ENCODE measurements at regions not wholly inside any gene's neighbourhood (a gene's known extent, or its start where the extent isn't known, plus 50 kb on each side); places are given as distances from the start of the nearest gene placed in this dataset.

GRCh38 chr6:19478273-19478672 lies 358.9 kb upstream of the ID4 start:
- no peak for DNase-seq

GRCh38 chr6:19478992-19479391 lies 358.2 kb upstream of the ID4 start:
- no peak for DNase-seq

GRCh38 chr6:19479551-19479950 lies 357.6 kb upstream of the ID4 start:
- no peak for DNase-seq

- DNase-seq: no peak
These were observed 344.3 kb upstream of the ID4 start for GRCh38 chr6:19492636-19493405.

- DNase-seq: no peak
These were observed 335.4 kb upstream of the ID4 start for GRCh38 chr6:19501737-19502245.

- no peak for DNase-seq
These were observed 334.9 kb upstream of the ID4 start for GRCh38 chr6:19502301-19502700.

GRCh38 chr6:19515939-19516338 lies 321.2 kb upstream of the ID4 start:
- no peak for DNase-seq

- no peak for DNase-seq
These were observed 317.2 kb upstream of the ID4 start for GRCh38 chr6:19519941-19520340.

GRCh38 chr6:19524366-19525186 lies 312.6 kb upstream of the ID4 start:
- no peak for DNase-seq

- DNase-seq: no peak
These were observed 311.5 kb upstream of the ID4 start for GRCh38 chr6:19525673-19526072.

GRCh38 chr6:19530188-19530587 lies 307.0 kb upstream of the ID4 start:
- no peak for DNase-seq

GRCh38 chr6:19535351-19535750 lies 301.8 kb upstream of the ID4 start:
- no peak for DNase-seq

GRCh38 chr6:19536838-19537237 lies 300.3 kb upstream of the ID4 start:
- no peak for DNase-seq

- DNase-seq: no peak
These were observed 299.1 kb upstream of the ID4 start for GRCh38 chr6:19538096-19538495.

GRCh38 chr6:19547507-19547906 lies 289.7 kb upstream of the ID4 start:
- no peak for DNase-seq

- no peak for DNase-seq
These were observed 288.1 kb upstream of the ID4 start for GRCh38 chr6:19549109-19549508.

- DNase-seq: no peak
These were observed 286.8 kb upstream of the ID4 start for GRCh38 chr6:19550380-19550779.

GRCh38 chr6:19551611-19552010 lies 285.6 kb upstream of the ID4 start:
- no peak for DNase-seq

GRCh38 chr6:19552076-19552475 lies 285.1 kb upstream of the ID4 start:
- no peak for DNase-seq

GRCh38 chr6:19552588-19552987 lies 284.6 kb upstream of the ID4 start:
- no peak for DNase-seq

GRCh38 chr6:19554356-19555225 lies 282.6 kb upstream of the ID4 start:
- no peak for DNase-seq

GRCh38 chr6:19557191-19557590 lies 280.0 kb upstream of the ID4 start:
- no peak for DNase-seq

- no peak for DNase-seq
These were observed 279.0 kb upstream of the ID4 start for GRCh38 chr6:19558201-19558600.

All from CD4-positive, alpha-beta T cell treated with Interleukin-21 for 1 hour (primary cell).